ENCODE measurements at regions not wholly inside any gene's neighbourhood (a gene's known extent, or its start where the extent isn't known, plus 50 kb on each side); places are given as distances from the start of the nearest gene placed in this dataset.

- no peak for TF ChIP-seq CHD7 (IDR thresholded peaks at IDR 0.05; ENCODE audit: insufficient replicate concordance, low read length)
Measured at GRCh38 chr13:74816737-74817136, 665.2 kb downstream of the TBC1D4 start (continued).
